Limb (tissue), 2 donors: ENCODE measurements at regions not wholly inside any gene's neighbourhood (a gene's known extent, or its start where the extent isn't known, plus 50 kb on each side); places are given as distances from the start of the nearest gene placed in this dataset.

Experiments used
- DNase-seq, 2 donors: peaks; one replicate each; pipeline ENCODE4 v3.0.0-alpha.2; 2016; ENCODE audit errors: extremely low spot score in 2 of 2

- no peak for DNase-seq
Observed at GRCh38 chr10:131648386-131649020, 252.3 kb upstream of the PPP2R2D start.

- DNase-seq: no peak
Observed at GRCh38 chr10:131649617-131650016, 251.2 kb upstream of the PPP2R2D start.

GRCh38 chr10:131650169-131650705 lies 250.6 kb upstream of the PPP2R2D start:
- DNase-seq: no peak

- DNase-seq: no peak
Observed at GRCh38 chr10:131650771-131651673, 249.8 kb upstream of the PPP2R2D start.

- no peak for DNase-seq
Observed at GRCh38 chr10:131651674-131652437, 249.0 kb upstream of the PPP2R2D start.

GRCh38 chr10:131652438-131653139 lies 248.2 kb upstream of the PPP2R2D start:
- no peak for DNase-seq

GRCh38 chr10:131653140-131653539 lies 247.7 kb upstream of the PPP2R2D start:
- no peak for DNase-seq

- no peak for DNase-seq
Observed at GRCh38 chr10:131653554-131654470, 247.0 kb upstream of the PPP2R2D start.

GRCh38 chr10:131654471-131655087 lies 246.2 kb upstream of the PPP2R2D start:
- no peak for DNase-seq

- no peak for DNase-seq
Observed at GRCh38 chr10:131655101-131655849, 245.5 kb upstream of the PPP2R2D start.

GRCh38 chr10:131656009-131656408 lies 244.8 kb upstream of the PPP2R2D start:
- DNase-seq: no peak

- no peak for DNase-seq
Observed at GRCh38 chr10:131656431-131656841, 244.4 kb upstream of the PPP2R2D start.

GRCh38 chr10:131657318-131657984 lies 243.4 kb upstream of the PPP2R2D start:
- DNase-seq: no peak

- DNase-seq: no peak
Observed at GRCh38 chr10:131657985-131658330, 242.8 kb upstream of the PPP2R2D start.

GRCh38 chr10:131658476-131659110 lies 242.2 kb upstream of the PPP2R2D start:
- DNase-seq: no peak

GRCh38 chr10:131660427-131660826 lies 240.4 kb upstream of the PPP2R2D start:
- DNase-seq: no peak

- DNase-seq: no peak
Observed at GRCh38 chr10:131662851-131663250, 238.0 kb upstream of the PPP2R2D start.

- DNase-seq: no peak
Observed at GRCh38 chr10:131663351-131663750, 237.5 kb upstream of the PPP2R2D start.
